Activated CD8-positive, alpha-beta T cell treated with anti-CD3 and anti-CD28 coated beads for 36 hours (primary cell): ENCODE measurements at regions not wholly inside any gene's neighbourhood (a gene's known extent, or its start where the extent isn't known, plus 50 kb on each side); places are given as distances from the start of the nearest gene placed in this dataset.

Source experiments
- ATAC-seq: fragments of 200-7000 bp; cut with Tn5 transposase; one replicate; pipeline ENCODE4 v1.10.0; 2021; ENCODE audit warnings: mild to moderate bottlenecking, moderate library complexity
- CTCF ChIA-PET: fragments of 350-600 bp; sonication (Branson Sonifier 250); formaldehyde crosslinking; loops from one replicate; lab custom pipeline; 2021; ENCODE audit warnings: antibody characterized with exemption; lab: Charles Lee
- POLR2A ChIA-PET: fragments of 350-600 bp; sonication (Branson Sonifier 250); formaldehyde crosslinking; loops from one replicate; lab custom pipeline; 2021; ENCODE audit warnings: antibody characterized with exemption; lab: Charles Lee
- DNase-seq: peaks from one replicate; pipeline ENCODE4 v3.0.0-alpha.2; 2020
- H3K27ac Mint-ChIP-seq: one replicate; pipeline ENCODE4 v1.8.0; 2021; ENCODE audit warnings: mild to moderate bottlenecking, mixed read lengths
- H3K27me3 Mint-ChIP-seq: one replicate; pipeline ENCODE4 v1.8.0; 2021; ENCODE audit warnings: mixed read lengths
- H3K36me3 Mint-ChIP-seq: one replicate; pipeline ENCODE4 v1.8.0; 2021; ENCODE audit warnings: low read depth, mixed read lengths
- H3K4me1 Mint-ChIP-seq: one replicate; pipeline ENCODE4 v1.8.0; 2021; ENCODE audit warnings: low read depth, mixed read lengths
- H3K4me3 Mint-ChIP-seq: one replicate; pipeline ENCODE4 v1.8.0; 2021; ENCODE audit warnings: mild to moderate bottlenecking, moderate library complexity, mixed read lengths
- H3K9me3 Mint-ChIP-seq: one replicate; pipeline ENCODE4 v1.8.0; 2021; ENCODE audit warnings: mixed read lengths
- intact Hi-C: fragments of 100-400 bp; cut with micrococcal nuclease; formaldehyde crosslinking; loops from one replicate; pipeline ENCODE4 v1.10.0; 2022
- TF ChIP-seq, protein P1 (sequence below): fragments of 200-600 bp; IDR thresholded peaks from one replicate; pipeline ENCODE4 v1.8.0; 2022; ENCODE audit warnings: antibody characterized with exemption, mild to moderate bottlenecking

GRCh38 chr6:65852369-65852852, 145.4 kb upstream of the EYS start:
- CTCF ChIA-PET = no interaction called here
- POLR2A ChIA-PET = no interaction called here
- no peaks in the 10 kb centered on the region for H3K36me3 Mint-ChIP-seq
- no peak overlapping the region for H3K27ac Mint-ChIP-seq
- ATAC-seq (no peak), DNase-seq (no peak)
- H3K4me1 Mint-ChIP-seq = no peaks in the 10 kb centered on the region
- H3K27me3 Mint-ChIP-seq = no peaks in the 10 kb centered on the region
- TF ChIP-seq, protein P1, sequence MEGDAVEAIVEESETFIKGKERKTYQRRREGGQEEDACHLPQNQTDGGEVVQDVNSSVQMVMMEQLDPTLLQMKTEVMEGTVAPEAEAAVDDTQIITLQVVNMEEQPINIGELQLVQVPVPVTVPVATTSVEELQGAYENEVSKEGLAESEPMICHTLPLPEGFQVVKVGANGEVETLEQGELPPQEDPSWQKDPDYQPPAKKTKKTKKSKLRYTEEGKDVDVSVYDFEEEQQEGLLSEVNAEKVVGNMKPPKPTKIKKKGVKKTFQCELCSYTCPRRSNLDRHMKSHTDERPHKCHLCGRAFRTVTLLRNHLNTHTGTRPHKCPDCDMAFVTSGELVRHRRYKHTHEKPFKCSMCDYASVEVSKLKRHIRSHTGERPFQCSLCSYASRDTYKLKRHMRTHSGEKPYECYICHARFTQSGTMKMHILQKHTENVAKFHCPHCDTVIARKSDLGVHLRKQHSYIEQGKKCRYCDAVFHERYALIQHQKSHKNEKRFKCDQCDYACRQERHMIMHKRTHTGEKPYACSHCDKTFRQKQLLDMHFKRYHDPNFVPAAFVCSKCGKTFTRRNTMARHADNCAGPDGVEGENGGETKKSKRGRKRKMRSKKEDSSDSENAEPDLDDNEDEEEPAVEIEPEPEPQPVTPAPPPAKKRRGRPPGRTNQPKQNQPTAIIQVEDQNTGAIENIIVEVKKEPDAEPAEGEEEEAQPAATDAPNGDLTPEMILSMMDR = no peak
- H3K9me3 Mint-ChIP-seq = peaks cover 10% of the 10 kb centered on the region
- intact Hi-C loops = no loop called here
- no peak overlapping the region for H3K4me3 Mint-ChIP-seq

DNA sequence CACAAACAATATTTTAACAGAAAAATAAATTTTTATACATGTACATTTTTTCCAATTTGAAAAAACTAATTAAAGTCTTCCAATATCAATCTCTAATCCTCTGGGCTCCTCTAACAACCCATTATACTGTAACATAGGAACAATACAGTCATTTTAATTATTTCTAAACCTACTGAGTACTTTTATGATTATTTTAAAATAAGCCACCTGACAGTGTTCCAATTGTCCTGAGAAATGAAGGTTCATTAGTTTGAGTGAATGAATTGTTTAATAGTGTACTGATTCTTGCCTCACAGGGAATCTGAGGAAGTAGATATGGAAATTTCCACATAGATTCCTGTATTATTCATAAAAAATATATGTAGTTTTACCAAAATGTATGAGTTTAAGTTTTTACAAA, 123.1 kb upstream of the EYS start:
- Mint-ChIP-seq H3K27ac (no peak overlapping the region), H3K36me3 (no peaks in the 10 kb centered on the region), H3K4me1 (no peaks in the 10 kb centered on the region), H3K4me3 (no peak overlapping the region), H3K27me3 (no peaks in the 10 kb centered on the region), H3K9me3 (peaks cover 4% of the 10 kb centered on the region)
- POLR2A ChIA-PET = no interaction called here
- DNase-seq (no peak), ATAC-seq (no peak)
- intact Hi-C loops = no loop called here
- TF ChIP-seq, protein P1 = no peak
- CTCF ChIA-PET = no interaction called here

DNA sequence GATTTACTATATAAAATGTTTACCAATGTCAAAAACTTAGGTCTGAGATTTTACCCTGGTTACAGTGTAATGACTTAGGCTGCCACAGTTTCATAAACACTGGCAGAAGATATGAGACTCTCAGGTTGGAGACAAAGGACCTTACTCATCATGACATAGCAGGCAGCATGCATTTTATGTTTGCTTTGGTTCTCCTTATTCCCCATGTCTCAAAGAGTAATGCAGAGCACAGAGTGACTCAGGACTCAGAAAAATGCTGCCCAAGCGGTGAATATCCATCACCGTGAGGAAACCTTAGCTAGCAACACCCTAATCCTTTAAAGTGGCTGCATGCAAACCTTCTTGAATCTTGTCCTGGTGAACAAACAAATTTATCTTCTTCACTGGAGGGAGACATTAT, 112.1 kb upstream of the EYS start:
- ChIA-PET CTCF (no interaction called here), POLR2A (no interaction called here)
- Mint-ChIP-seq H3K4me3 (no peak overlapping the region), H3K27me3 (no peaks in the 10 kb centered on the region), H3K4me1 (no peaks in the 10 kb centered on the region), H3K9me3 (peaks cover 12% of the 10 kb centered on the region), H3K36me3 (no peaks in the 10 kb centered on the region), H3K27ac (no peak overlapping the region)
- TF ChIP-seq, protein P1 = no peak
- ATAC-seq (no peak), DNase-seq (no peak)
- intact Hi-C loops = no loop called here

GRCh38 chr6:65818576-65818975, 111.5 kb upstream of the EYS start:
- H3K27ac Mint-ChIP-seq = no peak overlapping the region
- no peaks in the 10 kb centered on the region for H3K4me1 Mint-ChIP-seq
- ATAC-seq (no peak), DNase-seq (no peak)
- CTCF ChIA-PET = no interaction called here
- TF ChIP-seq, protein P1 = no peak
- H3K36me3 Mint-ChIP-seq = no peaks in the 10 kb centered on the region
- POLR2A ChIA-PET = no interaction called here
- intact Hi-C loops = no loop called here
- peaks cover 10% of the 10 kb centered on the region for H3K9me3 Mint-ChIP-seq
- H3K4me3 Mint-ChIP-seq = no peak overlapping the region
- no peaks in the 10 kb centered on the region for H3K27me3 Mint-ChIP-seq

DNA sequence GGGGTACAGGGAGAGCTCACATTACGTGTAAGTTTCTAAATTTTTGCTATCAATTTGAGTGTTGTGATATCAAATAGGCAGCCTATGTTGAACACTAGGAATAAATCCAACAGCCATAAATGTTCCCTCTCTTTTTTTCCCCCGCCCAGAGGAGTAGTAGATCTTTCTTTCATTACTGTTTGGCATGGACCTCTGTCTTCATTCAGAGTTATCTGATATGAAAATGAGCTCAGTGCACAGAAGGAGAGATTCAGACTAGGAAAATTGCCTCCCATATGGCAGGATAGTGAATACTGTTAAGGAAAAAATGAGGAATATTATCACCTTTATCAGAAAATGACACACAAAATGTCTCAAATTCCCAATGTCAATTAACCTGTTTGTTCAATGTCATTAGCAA, 110.0 kb upstream of the EYS start:
- no peaks in the 10 kb centered on the region for H3K27me3 Mint-ChIP-seq
- no peak overlapping the region for H3K4me3 Mint-ChIP-seq
- intact Hi-C loops = no loop called here
- H3K9me3 Mint-ChIP-seq = peaks cover 9% of the 10 kb centered on the region
- DNase-seq (no peak), ATAC-seq (no peak)
- CTCF ChIA-PET = no interaction called here
- H3K4me1 Mint-ChIP-seq = no peaks in the 10 kb centered on the region
- TF ChIP-seq, protein P1 = no peak
- H3K27ac Mint-ChIP-seq = no peak overlapping the region
- H3K36me3 Mint-ChIP-seq = no peaks in the 10 kb centered on the region
- POLR2A ChIA-PET = no interaction called here
